Fibroblast of mammary gland (primary cell): ENCODE measurements at regions not wholly inside any gene's neighbourhood (a gene's known extent, or its start where the extent isn't known, plus 50 kb on each side); places are given as distances from the start of the nearest gene placed in this dataset.

Experiments
- DNase-seq: peaks from one replicate; pipeline ENCODE4 v3.0.0-alpha.2; 2010; ENCODE audit warnings: low read depth
- H3K4me3 ChIP-seq: 2 replicates; pipeline ENCODE4 v1.5.1; 2011; ENCODE audit warnings: low read depth, mild to moderate bottlenecking, low read length, moderate library complexity; ENCODE audit not compliant: control insufficient read depth
- CTCF ChIP-seq: conservative IDR thresholded peaks from 2 replicates; pipeline ENCODE4 v1.5.1; 2011; ENCODE audit warnings: low read depth, low read length, inconsistent platforms; ENCODE audit not compliant: control insufficient read depth, insufficient read depth

GRCh38 chr2:66382091-66382490, 52.8 kb upstream of the MEIS1 start:
- no peak overlapping the region for H3K4me3 ChIP-seq
- TF ChIP-seq CTCF, result no peak
- DNase-seq, result no peak

- no peak for TF ChIP-seq CTCF
Measured at GRCh38 chr2:66379473-66379872, 55.5 kb upstream of the MEIS1 start.

GRCh38 chr2:66377832-66378231, 57.1 kb upstream of the MEIS1 start:
- no peak for TF ChIP-seq CTCF

More at GRCh38 chr2:66379473-66379872, 55.5 kb upstream of the MEIS1 start:
- H3K4me3 ChIP-seq, result no peak overlapping the region
- no peak for DNase-seq

GRCh38 chr2:66370824-66371223, 64.1 kb upstream of the MEIS1 start:
- no peak for TF ChIP-seq CTCF
- DNase-seq, result peak; percentile 11
- no peak overlapping the region for H3K4me3 ChIP-seq

More at GRCh38 chr2:66377832-66378231, 57.1 kb upstream of the MEIS1 start:
- DNase-seq, result no peak
- H3K4me3 ChIP-seq, result no peak overlapping the region

GRCh38 chr2:66366619-66367018, 68.3 kb upstream of the MEIS1 start:
- no peak overlapping the region for H3K4me3 ChIP-seq
- TF ChIP-seq CTCF, result no peak
- DNase-seq, result no peak

- TF ChIP-seq CTCF, result no peak
- DNase-seq, result peak; percentile 95
- no peak overlapping the region for H3K4me3 ChIP-seq
Measured at GRCh38 chr2:66364495-66365333, 70.2 kb upstream of the MEIS1 start.
